NCI-H2107 (cell line): ENCODE measurements at regions not wholly inside any gene's neighbourhood (a gene's known extent, or its start where the extent isn't known, plus 50 kb on each side); places are given as distances from the start of the nearest gene placed in this dataset.
"Not testable (repeated sequence)": the region's sequence is repeated elsewhere in the genome, so short reads cannot be mapped to it uniquely, and the experiment has no call there.

Source experiments
- DNase-seq: peaks from one replicate; lab custom pipeline; 2025; lab: John Stamatoyannopoulos, UW

GRCh38 chrX:2572740-2573139, 72.0 kb upstream of the DHRSX start:
- no peak for DNase-seq

GRCh38 chrX:2568125-2568524, 67.3 kb upstream of the DHRSX start:
- DNase-seq: no peak

GRCh38 chrX:2566055-2566454, 65.3 kb upstream of the DHRSX start:
- DNase-seq: no peak

- no peak for DNase-seq
Measured at GRCh38 chrX:2561456-2561855, 60.7 kb upstream of the DHRSX start.

- no peak for DNase-seq
Measured at GRCh38 chrX:2559124-2559523, 58.3 kb upstream of the DHRSX start.

GRCh38 chrX:2554891-2555290, 54.1 kb upstream of the DHRSX start:
- DNase-seq: no peak

GRCh38 chrX:2554066-2554465, 53.3 kb upstream of the DHRSX start:
- not testable (repeated sequence) for DNase-seq

- DNase-seq: no peak
Measured at GRCh38 chrX:2552621-2553201, 51.9 kb upstream of the DHRSX start.

GRCh38 chrX:2550328-2551020, 49.7 kb upstream of the DHRSX start:
- no peak for DNase-seq
